Ectodermal cell (in vitro differentiated cells): ENCODE measurements at regions not wholly inside any gene's neighbourhood (a gene's known extent, or its start where the extent isn't known, plus 50 kb on each side); places are given as distances from the start of the nearest gene placed in this dataset.

ENCODE experiments used
- H3K27ac ChIP-seq: 2 replicates; pipeline ENCODE4 v1.7.0; 2013; ENCODE audit warnings: mild to moderate bottlenecking, low read depth, low read length; ENCODE audit not compliant: insufficient read depth, poor library complexity, severe bottlenecking
- H3K27me3 ChIP-seq: 2 replicates; pipeline ENCODE4 v1.7.0; 2013; ENCODE audit warnings: mild to moderate bottlenecking, low read length; ENCODE audit not compliant: insufficient read depth, control insufficient read depth, poor library complexity, severe bottlenecking
- H3K36me3 ChIP-seq: one replicate; pipeline ENCODE4 v1.7.0; 2013; ENCODE audit warnings: low read length; ENCODE audit not compliant: control insufficient read depth, insufficient read depth
- H3K4me1 ChIP-seq: one replicate; pipeline ENCODE4 v1.7.0; 2013; ENCODE audit warnings: low read length; ENCODE audit not compliant: control insufficient read depth, insufficient read depth
- H3K4me3 ChIP-seq: 2 replicates; pipeline ENCODE4 v1.7.0; 2013; ENCODE audit warnings: low read depth, low read length, control low read depth; ENCODE audit not compliant: insufficient read depth
- H3K9me3 ChIP-seq: 2 replicates; pipeline ENCODE4 v1.7.0; 2013; ENCODE audit warnings: mild to moderate bottlenecking, low read length, moderate library complexity; ENCODE audit not compliant: control insufficient read depth
- WGBS, 2 experiments: methylation state at CpG; one replicate each; pipeline ENCODE4 v1.1.7; 2013; ENCODE audit warnings: missing lambda C conversion rate in 2 of 2; 5-methylcytosine and 5-hydroxymethylcytosine counted together

- Histone ChIP-seq H3K36me3 (no peaks in the 10 kb centered on the region), H3K4me1 (peaks cover 5% of the 10 kb centered on the region), H3K9me3 (no peaks in the 10 kb centered on the region), H3K27ac (no peak overlapping the region), H3K27me3 (no peaks in the 10 kb centered on the region), H3K4me3 (no peak overlapping the region)
- WGBS, 2 experiments = 91 to 95% methylated on average over 9 of the region's 9 CpGs
Observed at GRCh38 chr2:16198166-16198912, 258.0 kb downstream of the MYCN start.

GRCh38 chr2:16197504-16198147 lies 257.3 kb downstream of the MYCN start:
- H3K36me3 ChIP-seq = no peaks in the 10 kb centered on the region
- no peak overlapping the region for H3K27ac ChIP-seq
- peaks cover 5% of the 10 kb centered on the region for H3K4me1 ChIP-seq
- no peaks in the 10 kb centered on the region for H3K27me3 ChIP-seq
- H3K9me3 ChIP-seq = no peaks in the 10 kb centered on the region
- WGBS, 2 experiments = 83 to 90% methylated on average over 7 to 8 of the region's 8 CpGs
- H3K4me3 ChIP-seq = no peak overlapping the region

- no peaks in the 10 kb centered on the region for H3K36me3 ChIP-seq
- no peaks in the 10 kb centered on the region for H3K27me3 ChIP-seq
- H3K9me3 ChIP-seq = no peaks in the 10 kb centered on the region
- H3K4me1 ChIP-seq = peaks cover 5% of the 10 kb centered on the region
- no peak overlapping the region for H3K27ac ChIP-seq
- H3K4me3 ChIP-seq = no peak overlapping the region
- WGBS, 2 experiments = 89 to 90% methylated on average over 15 of the region's 15 CpGs
Observed at GRCh38 chr2:16196687-16197503, 256.5 kb downstream of the MYCN start.

- Histone ChIP-seq H3K4me3 (no peak overlapping the region), H3K27me3 (no peaks in the 10 kb centered on the region), H3K4me1 (peaks cover 2% of the 10 kb centered on the region), H3K36me3 (no peaks in the 10 kb centered on the region), H3K27ac (no peak overlapping the region), H3K9me3 (no peaks in the 10 kb centered on the region)
- 87 to 89% methylated on average over 6 of the region's 6 CpGs for WGBS, 2 experiments
Observed at GRCh38 chr2:16195681-16196070, 255.3 kb downstream of the MYCN start.

GRCh38 chr2:16194931-16195680 lies 254.8 kb downstream of the MYCN start:
- Histone ChIP-seq H3K27me3 (no peaks in the 10 kb centered on the region), H3K9me3 (no peaks in the 10 kb centered on the region), H3K36me3 (no peaks in the 10 kb centered on the region), H3K4me1 (no peaks in the 10 kb centered on the region), H3K4me3 (no peak overlapping the region), H3K27ac (no peak overlapping the region)
- 81 to 89% methylated on average over 6 of the region's 6 CpGs for WGBS, 2 experiments

GRCh38 chr2:16194530-16194929 lies 254.2 kb downstream of the MYCN start:
- WGBS, 2 experiments = 83 to 87% methylated on average over 4 of the region's 4 CpGs

GRCh38 chr2:16194096-16194390 lies 253.7 kb downstream of the MYCN start:
- WGBS, 2 experiments = 90 to 100% methylated on average over 1 of the region's 1 CpG
- peaks cover 4% of the 10 kb centered on the region for H3K4me1 ChIP-seq

More at GRCh38 chr2:16194530-16194929, 254.2 kb downstream of the MYCN start:
- H3K27ac ChIP-seq = no peak overlapping the region
- no peaks in the 10 kb centered on the region for H3K27me3 ChIP-seq
- no peaks in the 10 kb centered on the region for H3K9me3 ChIP-seq
- H3K4me3 ChIP-seq = no peak overlapping the region
- no peaks in the 10 kb centered on the region for H3K4me1 ChIP-seq
- H3K36me3 ChIP-seq = no peaks in the 10 kb centered on the region

GRCh38 chr2:16192416-16193216 lies 252.3 kb downstream of the MYCN start:
- H3K9me3 ChIP-seq = no peaks in the 10 kb centered on the region
- WGBS, 2 experiments = 92 to 93% methylated on average over 9 to 10 of the region's 10 CpGs
- H3K36me3 ChIP-seq = no peaks in the 10 kb centered on the region
- no peak overlapping the region for H3K27ac ChIP-seq
- no peak overlapping the region for H3K4me3 ChIP-seq
- H3K27me3 ChIP-seq = no peaks in the 10 kb centered on the region
- H3K4me1 ChIP-seq = peaks cover 18% of the 10 kb centered on the region

More at GRCh38 chr2:16194096-16194390, 253.7 kb downstream of the MYCN start:
- Histone ChIP-seq H3K27me3 (no peaks in the 10 kb centered on the region), H3K9me3 (no peaks in the 10 kb centered on the region), H3K27ac (no peak overlapping the region), H3K36me3 (no peaks in the 10 kb centered on the region), H3K4me3 (no peak overlapping the region)

- Histone ChIP-seq H3K9me3 (no peaks in the 10 kb centered on the region), H3K4me1 (peaks cover 26% of the 10 kb centered on the region), H3K4me3 (no peak overlapping the region), H3K27ac (no peak overlapping the region), H3K36me3 (no peaks in the 10 kb centered on the region), H3K27me3 (no peaks in the 10 kb centered on the region)
- WGBS, 2 experiments = 93 to 94% methylated on average over 7 to 10 of the region's 10 CpGs
Observed at GRCh38 chr2:16191431-16192200, 251.3 kb downstream of the MYCN start.
